Fibroblast of skin of abdomen (primary cell): ENCODE measurements at regions not wholly inside any gene's neighbourhood (a gene's known extent, or its start where the extent isn't known, plus 50 kb on each side); places are given as distances from the start of the nearest gene placed in this dataset.
"Not testable (repeated sequence)": the region's sequence is repeated elsewhere in the genome, so short reads cannot be mapped to it uniquely, and the experiment has no call there.

Experiments
- DNase-seq: peaks from one replicate; pipeline ENCODE4 v3.0.0-alpha.2; 2013

- DNase-seq = peak; percentile 71
Observed at GRCh38 chr6:27161946-27162603, 85.4 kb upstream of the PRSS16 start.

GRCh38 chr6:27163834-27164233, 83.7 kb upstream of the PRSS16 start:
- DNase-seq = no peak

GRCh38 chr6:27168108-27168507, 79.4 kb upstream of the PRSS16 start:
- peak; percentile 13 for DNase-seq

- peak; percentile 83 for DNase-seq
Observed at GRCh38 chr6:27168586-27169443, 78.7 kb upstream of the PRSS16 start.

GRCh38 chr6:27172524-27173231, 74.8 kb upstream of the PRSS16 start:
- not testable (repeated sequence) for DNase-seq

- not testable (repeated sequence) for DNase-seq
Observed at GRCh38 chr6:27173232-27173601, 74.3 kb upstream of the PRSS16 start.

- DNase-seq = no peak
Observed at GRCh38 chr6:27174958-27175357, 72.5 kb upstream of the PRSS16 start.

- peak; percentile 35 for DNase-seq
Observed at GRCh38 chr6:27176096-27176495, 71.4 kb upstream of the PRSS16 start.

GRCh38 chr6:27176523-27177484, 70.7 kb upstream of the PRSS16 start:
- DNase-seq = peak; percentile 50

GRCh38 chr6:27177485-27178406, 69.8 kb upstream of the PRSS16 start:
- peak; percentile 94 for DNase-seq

GRCh38 chr6:27178407-27178730, 69.1 kb upstream of the PRSS16 start:
- no peak for DNase-seq

- DNase-seq = peak; percentile 6
Observed at GRCh38 chr6:27178860-27179259, 68.6 kb upstream of the PRSS16 start.

GRCh38 chr6:27183060-27183832, 64.3 kb upstream of the PRSS16 start:
- DNase-seq = no peak

- no peak for DNase-seq
Observed at GRCh38 chr6:27187231-27188060, 60.1 kb upstream of the PRSS16 start.

GRCh38 chr6:27188061-27188884, 59.2 kb upstream of the PRSS16 start:
- peak; percentile 83 for DNase-seq

GRCh38 chr6:27188885-27189418, 58.5 kb upstream of the PRSS16 start:
- peak; percentile 79 for DNase-seq

- no peak for DNase-seq
Observed at GRCh38 chr6:27190126-27190525, 57.4 kb upstream of the PRSS16 start.

GRCh38 chr6:27194453-27194852, 53.0 kb upstream of the PRSS16 start:
- not testable (repeated sequence) for DNase-seq
